Stimulated activated CD4-positive, alpha-beta T cell treated with anti-CD3 and anti-CD28 coated beads, Interleukin-4, amount 100 ng/mL, for 4 hours (primary cell): ENCODE measurements at regions not wholly inside any gene's neighbourhood (a gene's known extent, or its start where the extent isn't known, plus 50 kb on each side); places are given as distances from the start of the nearest gene placed in this dataset.

Experiments
- DNase-seq, 2 experiments: peaks; one replicate each; pipeline ENCODE4 v3.0.0-alpha.2; 2020

DNA sequence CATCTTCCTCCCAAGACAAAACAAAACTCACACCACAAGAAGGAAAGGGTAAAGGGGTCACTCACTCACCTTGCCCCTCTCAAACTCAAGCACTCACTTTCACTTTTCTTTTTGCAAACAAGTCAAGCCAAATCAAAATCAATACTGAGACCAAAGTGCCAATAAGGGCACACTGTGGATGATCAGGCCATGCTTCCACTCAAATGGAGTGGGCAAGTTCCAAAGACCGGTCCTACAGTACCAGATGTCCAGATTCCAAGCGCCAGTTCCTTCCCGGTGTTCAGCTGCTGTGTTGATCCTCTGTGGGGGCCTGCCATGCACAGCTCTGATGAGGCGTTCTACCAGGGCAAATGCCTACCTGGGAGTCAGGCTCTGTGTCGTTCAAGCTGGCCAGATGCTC, 162.6 kb upstream of the GRIK2 start:
- no peak for DNase-seq

GRCh38 chr6:101231606-101232235, 161.8 kb upstream of the GRIK2 start:
- no peak for DNase-seq

GRCh38 chr6:101232961-101233360, 160.5 kb upstream of the GRIK2 start:
- no peak for DNase-seq

- DNase-seq = no peak
Observed at GRCh38 chr6:101236709-101237108, 156.8 kb upstream of the GRIK2 start.

DNA sequence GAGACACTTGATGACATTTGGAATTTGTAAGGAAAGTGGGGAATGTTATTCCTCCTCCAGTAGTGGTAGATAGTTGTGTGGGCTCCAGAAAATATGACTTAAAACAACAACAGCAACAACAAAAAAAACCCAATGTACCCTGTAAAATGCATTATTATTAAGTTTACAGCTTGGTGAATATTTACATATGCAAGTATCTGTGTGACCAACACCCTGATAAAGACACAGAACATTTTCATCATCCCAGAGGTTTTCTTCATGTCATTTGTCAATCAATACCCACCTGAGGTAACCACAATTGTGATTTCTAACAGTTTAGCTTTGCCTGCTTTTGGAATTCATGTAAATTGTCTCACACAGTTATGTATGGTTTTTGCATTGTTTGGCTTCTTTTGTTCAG, 152.1 kb upstream of the GRIK2 start:
- no peak for DNase-seq

DNA sequence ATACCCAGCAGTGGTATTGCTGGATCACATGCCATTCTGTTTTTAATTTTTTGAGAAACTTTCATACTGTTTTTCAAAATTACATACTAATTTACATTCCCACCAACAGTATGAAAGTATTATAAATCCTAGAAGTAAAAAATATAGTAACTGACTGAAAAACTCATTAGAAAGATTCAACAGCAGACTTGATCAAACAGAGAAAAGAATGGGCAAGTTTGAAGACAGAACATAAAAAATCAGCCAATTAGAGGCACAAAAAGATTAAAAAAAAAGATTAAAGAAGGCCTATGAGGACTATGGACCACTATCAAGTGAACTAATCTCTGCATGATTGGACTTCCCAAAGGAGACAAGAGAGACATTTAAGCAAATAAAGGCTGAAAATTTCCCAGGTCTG, 144.0 kb upstream of the GRIK2 start:
- DNase-seq = no peak

DNA sequence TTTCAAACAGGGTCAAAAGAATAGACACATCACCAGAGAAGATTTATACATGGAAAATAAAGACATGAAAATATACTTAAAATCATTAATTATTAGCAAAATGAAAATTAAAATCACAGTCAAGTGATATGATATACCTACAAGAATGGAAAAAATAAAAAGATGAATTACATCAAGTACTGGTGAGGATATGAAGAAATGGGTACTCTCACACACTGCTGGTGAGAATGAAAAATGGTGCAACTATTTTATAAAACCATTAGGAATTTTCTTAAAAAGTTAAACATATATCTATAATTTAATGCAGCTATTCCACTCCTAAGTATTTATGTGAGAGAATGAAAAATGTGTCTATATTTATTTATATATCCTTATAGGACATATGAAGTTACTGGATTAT, 136.3 kb upstream of the GRIK2 start:
- no peak for DNase-seq

DNA sequence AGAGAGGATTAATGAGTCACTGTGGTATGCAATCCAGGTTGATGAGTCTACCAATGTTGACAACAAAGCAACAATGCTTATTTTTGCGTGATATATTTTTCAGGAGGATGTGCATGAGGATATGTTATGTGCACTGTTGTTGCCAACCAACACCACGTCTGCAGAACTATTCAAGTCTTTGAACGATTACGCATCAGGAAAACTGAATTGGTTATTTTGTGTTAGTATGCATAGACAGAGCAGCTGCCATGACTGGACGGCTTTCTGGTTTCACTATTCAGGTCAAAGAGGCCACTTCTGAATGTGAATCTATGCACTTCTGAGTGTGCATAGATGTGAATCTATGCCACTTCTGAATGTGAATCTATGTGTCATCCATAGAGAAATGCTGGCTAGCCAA, 134.0 kb upstream of the GRIK2 start:
- DNase-seq = no peak

- no peak for DNase-seq
Observed at GRCh38 chr6:101263596-101263995, 129.9 kb upstream of the GRIK2 start.

- no peak for DNase-seq
Observed at GRCh38 chr6:101266063-101266462, 127.4 kb upstream of the GRIK2 start.

- DNase-seq = no peak
Observed at GRCh38 chr6:101268541-101268940, 125.0 kb upstream of the GRIK2 start.

GRCh38 chr6:101275251-101275650, 118.3 kb upstream of the GRIK2 start:
- DNase-seq = no peak

DNA sequence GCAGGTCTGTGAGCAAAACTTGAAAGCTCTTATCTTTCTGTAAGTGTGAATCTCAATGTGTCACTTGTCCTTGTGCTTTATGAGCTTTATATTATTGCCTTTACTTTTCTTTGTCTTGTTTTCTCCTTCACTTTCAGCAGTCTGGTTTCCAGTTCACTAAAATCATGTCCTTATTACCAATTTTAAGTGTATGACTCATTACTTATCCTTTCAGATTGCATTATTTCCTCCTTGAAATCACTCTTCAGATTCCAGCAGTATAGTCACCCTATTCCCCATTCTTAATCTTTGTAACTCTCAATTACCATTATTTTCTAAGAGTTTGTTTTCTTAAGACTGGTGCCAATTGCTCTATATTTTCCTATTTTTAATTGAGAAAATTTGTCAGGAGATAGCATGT, 117.4 kb upstream of the GRIK2 start:
- no peak for DNase-seq

DNA sequence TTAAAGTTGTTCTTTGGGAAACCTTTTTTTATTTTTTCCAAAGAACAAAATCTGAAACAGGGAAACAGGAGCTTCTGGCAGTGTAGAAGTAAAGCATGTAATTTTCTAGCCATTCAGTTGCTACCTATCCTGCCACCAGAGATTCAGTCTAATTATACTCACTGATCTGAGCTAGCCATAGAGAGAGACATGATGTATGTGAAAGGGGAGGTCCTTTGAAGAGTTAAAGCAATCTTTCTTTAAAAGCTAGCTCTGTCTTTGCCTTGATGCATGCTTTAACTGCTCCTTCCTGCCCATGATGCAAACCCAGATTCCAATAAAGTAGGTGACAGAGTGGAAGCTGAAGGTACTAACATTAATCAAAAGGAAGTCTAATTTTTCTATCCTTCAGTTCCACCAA, 114.1 kb upstream of the GRIK2 start:
- no peak for DNase-seq

DNA sequence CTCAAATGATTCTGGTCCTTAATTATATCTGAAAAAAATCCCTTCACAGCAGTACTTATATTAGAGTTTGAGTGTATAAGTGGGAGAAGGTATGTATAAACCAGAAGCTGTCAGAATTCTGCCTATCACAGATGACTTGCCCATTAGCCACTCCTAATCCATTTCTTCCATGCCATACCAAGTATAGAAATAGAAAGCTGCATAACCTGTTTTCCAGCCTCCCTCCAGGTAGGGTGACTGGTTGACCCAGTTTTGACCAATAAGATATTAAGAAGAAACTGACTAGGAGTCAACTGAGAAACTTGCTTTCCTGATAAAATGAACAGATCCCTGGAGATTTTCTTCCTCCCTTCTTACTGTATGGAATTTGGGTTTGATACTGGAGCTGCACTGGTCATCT, 112.2 kb upstream of the GRIK2 start:
- DNase-seq = no peak

- DNase-seq = no peak
Observed at GRCh38 chr6:101284131-101284530, 109.4 kb upstream of the GRIK2 start.

GRCh38 chr6:101286146-101286545, 107.4 kb upstream of the GRIK2 start:
- no peak for DNase-seq

GRCh38 chr6:101290346-101290745, 103.2 kb upstream of the GRIK2 start:
- DNase-seq = no peak

- no peak for DNase-seq
Observed at GRCh38 chr6:101294051-101294638, 99.4 kb upstream of the GRIK2 start.

- DNase-seq = no peak
Observed at GRCh38 chr6:101294676-101295075, 98.8 kb upstream of the GRIK2 start.

- DNase-seq = no peak
Observed at GRCh38 chr6:101296169-101296960, 97.1 kb upstream of the GRIK2 start.

DNA sequence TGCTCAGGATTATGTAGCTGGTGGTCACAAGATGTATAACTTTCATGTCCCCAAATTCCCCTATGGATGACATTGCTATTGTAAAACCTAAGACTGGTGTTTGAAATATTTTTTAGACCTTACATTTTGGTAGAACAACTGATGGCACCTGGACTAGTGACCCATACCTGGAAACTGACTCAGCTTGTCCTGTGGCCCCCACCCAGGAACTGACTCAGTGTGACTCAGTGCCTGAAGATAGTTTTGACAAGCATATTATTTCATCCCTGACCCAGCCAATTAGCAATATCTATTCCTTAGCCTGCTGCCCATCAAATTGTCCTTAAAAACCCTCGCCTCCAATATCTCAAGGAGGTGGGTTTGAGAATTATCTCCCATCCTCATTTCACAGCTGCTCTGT, 90.9 kb upstream of the GRIK2 start:
- DNase-seq = no peak

DNA sequence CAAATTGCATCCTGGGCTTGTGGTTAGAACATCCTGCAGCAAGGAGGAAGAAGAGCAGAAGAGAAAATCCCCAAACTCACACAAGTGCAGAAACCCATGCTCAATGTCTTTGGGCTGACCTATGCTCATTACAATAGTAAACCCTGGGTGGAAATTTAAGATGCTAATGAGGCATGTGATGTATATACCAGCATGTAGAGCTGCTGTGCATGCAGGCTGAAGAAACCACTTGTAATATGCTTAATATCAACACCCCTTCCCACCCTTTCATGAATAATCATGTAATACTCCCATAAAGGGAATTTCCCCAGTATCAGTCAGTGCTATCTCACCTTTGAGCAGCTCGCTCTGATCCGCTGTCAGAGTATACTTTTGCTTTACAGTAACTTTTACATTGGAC, 90.0 kb upstream of the GRIK2 start:
- DNase-seq = no peak

GRCh38 chr6:101312652-101313051, 80.9 kb upstream of the GRIK2 start:
- DNase-seq = no peak

- no peak for DNase-seq
Observed at GRCh38 chr6:101322921-101323320, 70.6 kb upstream of the GRIK2 start.
